Skin of body (tissue), 1 donor: ENCODE measurements at regions not wholly inside any gene's neighbourhood (a gene's known extent, or its start where the extent isn't known, plus 50 kb on each side); places are given as distances from the start of the nearest gene placed in this dataset.

ENCODE experiments used
- DNase-seq: peaks from one replicate; lab custom pipeline; 2025; lab: John Stamatoyannopoulos, UW

GRCh38 chr18:29588446-29589100, 1411.6 kb upstream of the CDH2 start:
- DNase-seq: no peak

GRCh38 chr18:29586210-29586609, 1409.3 kb upstream of the CDH2 start:
- DNase-seq: no peak

GRCh38 chr18:29560270-29560669, 1383.3 kb upstream of the CDH2 start:
- no peak for DNase-seq

- no peak for DNase-seq
These were observed 1379.1 kb upstream of the CDH2 start for GRCh38 chr18:29556070-29556469.

GRCh38 chr18:29549759-29550158, 1372.8 kb upstream of the CDH2 start:
- no peak for DNase-seq

GRCh38 chr18:29547626-29548025, 1370.7 kb upstream of the CDH2 start:
- no peak for DNase-seq

DNA sequence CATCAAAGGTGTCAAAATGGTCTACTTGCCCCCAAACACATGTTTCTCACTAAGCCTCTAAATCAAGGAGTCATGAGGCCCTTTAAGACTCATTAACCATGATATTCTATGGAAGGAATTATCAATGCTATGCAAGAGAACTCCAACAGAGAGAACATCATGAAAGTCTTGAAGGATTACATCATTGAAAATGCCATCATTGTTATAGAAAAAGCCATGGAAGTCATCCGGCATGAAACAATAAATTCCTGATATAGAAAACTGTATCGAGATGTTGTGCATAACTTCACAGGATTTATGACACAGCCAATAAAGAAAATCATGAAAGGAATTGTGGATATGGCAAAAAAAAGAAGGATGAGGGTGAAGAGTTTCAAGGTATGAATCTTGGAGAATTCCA, 1363.6 kb upstream of the CDH2 start:
- no peak for DNase-seq

DNA sequence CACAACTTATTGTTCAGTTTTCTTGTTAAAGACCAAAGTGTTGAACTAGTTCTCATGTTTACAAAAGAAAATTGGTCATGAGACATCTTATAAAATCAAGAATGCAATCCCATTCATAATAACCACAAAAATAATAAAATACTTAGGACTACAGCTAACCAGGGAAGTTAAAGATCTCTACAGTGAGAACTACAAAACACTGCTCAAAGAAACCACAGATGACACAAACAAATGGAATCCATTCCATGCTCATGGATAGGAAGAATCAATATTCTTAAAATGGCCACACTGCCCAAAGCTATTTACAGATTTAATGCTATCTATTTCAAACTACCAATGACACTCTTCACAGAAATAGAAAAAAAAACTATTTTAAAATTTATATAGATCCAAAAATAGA, 1354.8 kb upstream of the CDH2 start:
- DNase-seq: no peak

DNA sequence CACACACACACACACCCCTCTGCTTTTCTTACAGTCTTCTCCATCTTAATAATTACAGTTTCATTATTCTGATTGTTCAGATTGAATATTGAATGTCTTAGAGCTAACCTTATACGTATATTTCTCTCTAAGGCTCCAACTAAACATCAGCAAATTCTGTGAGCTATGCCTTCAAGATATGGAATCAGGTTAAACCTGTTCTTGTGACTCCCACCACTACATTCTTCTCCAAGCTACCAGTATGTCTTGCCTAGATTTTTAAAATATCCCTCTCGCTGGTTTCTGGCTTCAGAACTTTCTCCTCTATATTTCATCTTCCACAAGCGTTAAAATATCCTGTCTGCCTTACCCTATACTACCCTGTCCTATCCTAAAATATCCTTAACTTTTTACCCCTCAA, 1346.4 kb upstream of the CDH2 start:
- no peak for DNase-seq

- DNase-seq: no peak
These were observed 1335.8 kb upstream of the CDH2 start for GRCh38 chr18:29512761-29513160.

DNA sequence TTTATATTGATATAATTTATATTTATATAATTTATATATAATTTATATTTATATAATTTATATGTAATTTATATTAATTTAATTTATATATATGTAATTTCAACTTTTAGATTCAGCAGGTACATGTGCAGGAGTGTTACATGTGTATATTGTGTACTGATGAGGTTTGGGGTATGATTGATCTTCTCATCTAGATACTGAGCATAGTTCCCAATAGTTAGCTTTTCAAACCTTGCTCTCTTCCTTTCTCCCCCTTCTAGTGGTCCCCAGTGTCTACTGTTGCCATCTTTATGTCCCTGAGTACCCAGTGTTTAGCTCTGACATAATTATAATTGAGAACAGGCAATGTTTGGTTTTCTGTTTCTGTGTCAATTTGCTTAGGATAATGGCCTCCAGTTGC, 1335.3 kb upstream of the CDH2 start:
- no peak for DNase-seq

GRCh38 chr18:29501952-29502351, 1325.0 kb upstream of the CDH2 start:
- DNase-seq: no peak

DNA sequence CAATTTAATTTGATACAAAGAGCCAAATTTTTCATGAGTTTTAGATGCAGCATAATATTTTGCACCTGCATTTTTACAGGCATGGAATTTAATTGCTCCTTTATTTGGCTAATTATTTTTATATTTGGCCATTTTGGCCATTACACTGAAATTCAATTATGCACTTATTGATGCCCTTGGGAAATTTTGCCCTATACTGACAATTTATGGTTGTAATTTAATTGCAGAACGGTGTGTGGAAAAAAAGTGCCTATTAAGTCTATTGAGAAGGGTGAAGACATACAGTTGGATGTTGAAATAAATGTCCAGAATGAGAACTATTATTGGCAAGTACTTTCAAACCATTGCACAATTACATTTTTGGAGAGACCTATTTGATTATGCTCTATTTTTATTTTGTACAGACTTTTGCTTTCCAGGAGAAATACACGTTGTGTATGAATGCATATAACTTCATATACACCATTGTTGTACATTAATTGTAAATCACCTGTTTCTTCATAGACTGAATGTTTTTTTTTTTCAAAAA, 1319.3 kb upstream of the CDH2 start:
- peak; percentile 12 for DNase-seq

DNA sequence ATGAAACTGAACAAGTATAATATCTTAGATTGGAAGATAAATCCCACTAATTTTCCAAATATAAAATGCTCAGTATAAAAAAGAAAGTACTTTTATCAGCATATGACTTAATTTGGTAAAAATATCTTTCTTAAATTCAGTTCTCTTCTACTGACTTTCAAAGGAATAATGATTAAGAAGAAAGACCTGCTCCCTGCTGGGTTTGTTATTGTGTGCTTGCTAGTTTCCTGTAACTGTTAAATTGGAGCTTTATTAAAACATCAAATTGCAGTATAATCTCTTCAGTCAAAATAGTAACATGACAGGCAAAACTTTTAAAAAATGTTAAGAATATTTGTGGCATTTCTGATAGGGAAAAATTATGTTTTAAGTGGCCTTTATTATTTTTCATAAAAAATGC, 1317.4 kb upstream of the CDH2 start:
- no peak for DNase-seq

- no peak for DNase-seq
These were observed 1315.0 kb upstream of the CDH2 start for GRCh38 chr18:29491907-29492306.

DNA sequence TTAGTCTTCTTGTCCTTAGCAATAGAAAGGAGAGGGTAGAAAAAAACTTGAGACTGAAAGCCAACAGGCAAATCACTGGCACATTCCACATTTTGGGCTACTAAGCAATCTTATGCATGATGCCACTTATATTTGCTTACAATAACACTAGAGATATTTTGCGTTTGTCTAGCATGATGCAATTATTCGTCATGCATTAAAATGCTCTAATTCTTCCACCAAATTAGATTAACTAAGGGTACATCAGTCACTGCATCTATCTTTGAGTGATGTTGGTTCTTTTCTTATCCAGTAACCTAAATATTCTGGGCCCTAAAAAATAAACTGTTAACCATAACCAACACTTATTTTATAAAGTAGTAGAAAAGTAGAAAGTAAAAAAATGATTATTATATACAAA, 1311.7 kb upstream of the CDH2 start:
- DNase-seq: no peak

DNA sequence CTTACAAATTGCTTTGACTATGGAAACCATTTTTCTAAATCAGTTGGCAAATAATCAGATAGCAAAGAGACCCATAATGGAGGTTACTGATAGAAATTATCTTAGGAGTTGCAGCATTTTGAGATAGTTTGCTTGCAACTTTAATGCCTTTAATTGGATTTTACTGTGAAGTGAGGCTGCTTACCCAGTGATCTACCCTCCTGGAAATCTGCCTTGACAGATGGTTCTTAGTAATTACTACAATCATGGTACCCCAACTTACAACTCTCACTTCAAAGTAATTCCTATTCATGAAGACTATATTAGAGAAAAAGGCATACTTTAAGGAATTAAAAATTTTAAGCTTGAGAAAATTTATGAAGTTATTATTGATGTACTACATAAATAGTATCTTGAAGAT, 1288.6 kb upstream of the CDH2 start:
- DNase-seq: no peak

GRCh38 chr18:29459972-29460371, 1283.0 kb upstream of the CDH2 start:
- no peak for DNase-seq

DNA sequence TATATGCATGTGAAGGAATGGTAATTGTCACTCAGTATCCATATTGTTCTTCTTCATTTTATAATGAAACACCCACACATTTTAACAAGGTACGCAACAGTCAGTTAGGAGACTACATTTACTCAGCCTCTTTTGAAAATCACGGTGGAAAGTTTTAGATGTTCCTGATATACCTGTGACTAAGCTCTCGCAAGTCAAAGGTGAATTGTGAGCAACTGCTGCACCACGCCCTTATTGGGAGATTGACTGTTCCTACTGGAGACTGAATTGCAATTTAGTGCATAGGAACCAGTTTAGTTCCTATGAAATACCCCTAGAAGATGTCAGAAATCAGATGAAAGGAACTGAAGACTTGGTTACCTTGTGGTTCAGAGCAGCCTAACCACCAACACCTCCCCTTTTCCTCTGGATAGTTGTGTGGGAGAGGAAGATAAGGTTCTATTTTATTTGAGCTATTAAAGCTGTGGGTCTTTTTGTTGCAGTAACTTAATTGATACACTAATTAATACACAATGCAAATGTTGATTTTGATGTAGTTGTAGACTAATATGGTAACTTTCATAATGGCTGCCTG, 1280.5 kb upstream of the CDH2 start:
- no peak for DNase-seq

GRCh38 chr18:29449424-29449823, 1272.5 kb upstream of the CDH2 start:
- peak; percentile 32 for DNase-seq

- no peak for DNase-seq
These were observed 1262.5 kb upstream of the CDH2 start for GRCh38 chr18:29439398-29439797.

GRCh38 chr18:29436459-29436858, 1259.5 kb upstream of the CDH2 start:
- DNase-seq: no peak

DNA sequence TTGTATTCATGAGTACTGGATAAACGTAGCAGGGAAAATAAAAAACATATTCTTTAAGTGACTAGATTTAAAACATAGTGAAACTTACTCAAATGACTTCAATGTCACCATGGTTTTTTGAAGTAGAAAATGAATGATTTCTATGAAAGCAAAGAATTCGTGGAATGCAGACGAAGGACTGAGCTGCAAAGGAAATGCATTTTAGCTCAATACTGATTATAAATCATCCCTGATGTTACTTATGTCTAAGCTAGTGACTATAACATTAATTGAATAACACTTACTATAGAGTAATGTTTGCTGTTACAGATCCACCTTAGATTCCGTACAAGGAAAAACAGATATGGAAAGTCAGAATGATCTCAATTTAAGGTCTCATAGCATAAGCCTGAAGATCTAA, 1257.7 kb upstream of the CDH2 start:
- DNase-seq: no peak

GRCh38 chr18:29430416-29430815, 1253.5 kb upstream of the CDH2 start:
- DNase-seq: no peak
